ENCODE measurements at regions not wholly inside any gene's neighbourhood (a gene's known extent, or its start where the extent isn't known, plus 50 kb on each side); places are given as distances from the start of the nearest gene placed in this dataset.

DNA sequence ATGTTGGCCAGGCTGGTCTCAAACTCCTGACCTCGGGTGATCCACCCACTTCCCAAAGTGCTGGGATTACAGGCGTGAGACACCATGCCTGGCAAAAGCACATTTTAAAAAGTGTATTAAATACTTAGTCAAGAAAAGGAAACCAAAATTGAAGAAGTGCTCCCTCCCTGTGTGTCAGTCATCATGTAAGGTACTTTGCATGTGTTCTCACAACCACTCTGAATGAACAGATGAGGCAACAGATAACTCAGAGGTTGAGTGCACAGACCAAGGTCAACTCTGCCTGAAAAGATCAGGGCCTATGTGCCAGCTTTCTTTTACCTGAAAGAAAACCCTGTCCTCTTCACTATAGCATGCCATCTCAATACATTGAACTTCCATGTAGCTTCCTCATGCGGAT, 289.7 kb downstream of the MRPS30 start:
- no peak for TF ChIP-seq EZH2 (optimal IDR thresholded peaks at IDR 0.05; ENCODE audit: low read depth, low read length)
- TF ChIP-seq, protein P1, sequence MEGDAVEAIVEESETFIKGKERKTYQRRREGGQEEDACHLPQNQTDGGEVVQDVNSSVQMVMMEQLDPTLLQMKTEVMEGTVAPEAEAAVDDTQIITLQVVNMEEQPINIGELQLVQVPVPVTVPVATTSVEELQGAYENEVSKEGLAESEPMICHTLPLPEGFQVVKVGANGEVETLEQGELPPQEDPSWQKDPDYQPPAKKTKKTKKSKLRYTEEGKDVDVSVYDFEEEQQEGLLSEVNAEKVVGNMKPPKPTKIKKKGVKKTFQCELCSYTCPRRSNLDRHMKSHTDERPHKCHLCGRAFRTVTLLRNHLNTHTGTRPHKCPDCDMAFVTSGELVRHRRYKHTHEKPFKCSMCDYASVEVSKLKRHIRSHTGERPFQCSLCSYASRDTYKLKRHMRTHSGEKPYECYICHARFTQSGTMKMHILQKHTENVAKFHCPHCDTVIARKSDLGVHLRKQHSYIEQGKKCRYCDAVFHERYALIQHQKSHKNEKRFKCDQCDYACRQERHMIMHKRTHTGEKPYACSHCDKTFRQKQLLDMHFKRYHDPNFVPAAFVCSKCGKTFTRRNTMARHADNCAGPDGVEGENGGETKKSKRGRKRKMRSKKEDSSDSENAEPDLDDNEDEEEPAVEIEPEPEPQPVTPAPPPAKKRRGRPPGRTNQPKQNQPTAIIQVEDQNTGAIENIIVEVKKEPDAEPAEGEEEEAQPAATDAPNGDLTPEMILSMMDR (IDR thresholded peaks at IDR 0.05; ENCODE audit: low read length): no peak

Measured in MM.1S (cell line).